AG09319 (cell line): ENCODE measurements at regions not wholly inside any gene's neighbourhood (a gene's known extent, or its start where the extent isn't known, plus 50 kb on each side); places are given as distances from the start of the nearest gene placed in this dataset.

Experiments used
- DNase-seq: peaks from one replicate; pipeline ENCODE4 v3.0.0-alpha.2; 2010; ENCODE audit warnings: low read depth; ENCODE audit errors: extremely low read depth
- TF ChIP-seq, protein P1 (sequence below): IDR thresholded peaks from 2 replicates; pipeline ENCODE4 v1.5.1; 2011; ENCODE audit warnings: low read depth, mild to moderate bottlenecking, inconsistent platforms, low read length, moderate library complexity

GRCh38 chr10:62453274-62453673 lies 79.1 kb downstream of the ZNF365 start:
- TF ChIP-seq, protein P1, sequence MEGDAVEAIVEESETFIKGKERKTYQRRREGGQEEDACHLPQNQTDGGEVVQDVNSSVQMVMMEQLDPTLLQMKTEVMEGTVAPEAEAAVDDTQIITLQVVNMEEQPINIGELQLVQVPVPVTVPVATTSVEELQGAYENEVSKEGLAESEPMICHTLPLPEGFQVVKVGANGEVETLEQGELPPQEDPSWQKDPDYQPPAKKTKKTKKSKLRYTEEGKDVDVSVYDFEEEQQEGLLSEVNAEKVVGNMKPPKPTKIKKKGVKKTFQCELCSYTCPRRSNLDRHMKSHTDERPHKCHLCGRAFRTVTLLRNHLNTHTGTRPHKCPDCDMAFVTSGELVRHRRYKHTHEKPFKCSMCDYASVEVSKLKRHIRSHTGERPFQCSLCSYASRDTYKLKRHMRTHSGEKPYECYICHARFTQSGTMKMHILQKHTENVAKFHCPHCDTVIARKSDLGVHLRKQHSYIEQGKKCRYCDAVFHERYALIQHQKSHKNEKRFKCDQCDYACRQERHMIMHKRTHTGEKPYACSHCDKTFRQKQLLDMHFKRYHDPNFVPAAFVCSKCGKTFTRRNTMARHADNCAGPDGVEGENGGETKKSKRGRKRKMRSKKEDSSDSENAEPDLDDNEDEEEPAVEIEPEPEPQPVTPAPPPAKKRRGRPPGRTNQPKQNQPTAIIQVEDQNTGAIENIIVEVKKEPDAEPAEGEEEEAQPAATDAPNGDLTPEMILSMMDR: no peak
- DNase-seq: no peak

- no peak for DNase-seq
- TF ChIP-seq, protein P1: no peak
Observed at GRCh38 chr10:62454687-62455397, 80.7 kb downstream of the ZNF365 start.

DNA sequence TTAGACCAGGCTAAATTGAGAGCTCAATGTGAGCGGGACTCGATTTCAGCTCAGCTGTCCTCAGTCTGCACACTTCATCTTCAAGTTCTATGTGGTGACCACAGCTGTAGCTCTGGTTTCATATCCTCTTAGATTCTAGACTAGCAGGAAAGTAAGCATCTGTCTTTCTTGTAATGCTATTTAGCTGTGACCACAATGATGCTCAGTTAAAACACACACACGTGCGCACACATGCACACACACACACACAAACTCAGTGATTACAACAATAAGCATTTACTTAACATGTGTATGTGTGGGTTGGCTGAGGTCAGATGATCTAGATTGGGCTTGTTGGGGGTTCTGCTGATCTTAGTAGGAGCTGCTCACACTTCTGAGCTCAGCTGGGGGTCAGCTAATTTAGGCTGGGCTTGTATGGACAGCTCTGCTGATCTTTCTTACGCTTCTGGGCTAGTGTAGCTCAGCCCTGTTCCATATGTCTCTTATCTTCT lies 82.5 kb downstream of the ZNF365 start:
- TF ChIP-seq, protein P1: no peak
- DNase-seq: peak; percentile 80

GRCh38 chr10:62457196-62457595 lies 83.0 kb downstream of the ZNF365 start:
- no peak for DNase-seq
- TF ChIP-seq, protein P1: no peak

- no peak for DNase-seq
- TF ChIP-seq, protein P1: no peak
Observed at GRCh38 chr10:62457598-62457997, 83.4 kb downstream of the ZNF365 start.

DNA sequence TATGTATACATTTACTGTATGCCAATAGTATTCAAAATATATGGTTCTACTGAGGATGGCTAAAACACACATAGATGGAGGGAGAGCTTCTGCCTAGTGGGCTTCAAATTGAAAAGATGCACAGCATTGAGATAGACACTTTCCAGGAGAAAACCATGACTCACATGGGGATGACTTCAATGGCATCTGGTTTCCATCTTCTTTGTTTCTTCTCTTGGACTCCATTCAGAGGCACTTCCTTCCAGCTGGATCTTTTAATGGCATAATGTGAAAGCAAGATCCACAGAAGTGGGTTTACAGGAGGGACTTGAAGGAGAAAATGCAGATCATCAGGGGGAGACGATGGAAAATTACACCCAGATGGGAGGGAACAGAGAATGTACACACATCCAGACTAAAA lies 84.9 kb downstream of the ZNF365 start:
- TF ChIP-seq, protein P1: no peak
- DNase-seq: peak; percentile 49

GRCh38 chr10:62459500-62459899 lies 85.3 kb downstream of the ZNF365 start:
- no peak for DNase-seq
- TF ChIP-seq, protein P1: no peak
